Adrenal gland (tissue), 5 donors: ENCODE measurements at regions not wholly inside any gene's neighbourhood (a gene's known extent, or its start where the extent isn't known, plus 50 kb on each side); places are given as distances from the start of the nearest gene placed in this dataset.

Experiments used
- POLR2A ChIP-seq, 2 donors: fragments of 450-650 bp; IDR thresholded peaks; one replicate each; pipeline ENCODE4 v1.6.1; 2017; ENCODE audit warnings: antibody characterized with exemption in 2 of 2, mild to moderate bottlenecking in 2 of 2, moderate library complexity in 1 of 2
- TF ChIP-seq, protein P1 (sequence below), 6 experiments: fragments of 450-650 bp in 4 of 6; fragments of 200-600 bp in 2 of 6; sonication (generic) in 1 of 6; IDR thresholded peaks; 1 replicate in 5 of 6; 2 replicates in 1 of 6; pipeline versions ENCODE4 v1.5.1 to v1.8.0; 2016 to 2021; ENCODE audit warnings: antibody characterized with exemption in 6 of 6, mild to moderate bottlenecking in 2 of 6, moderate library complexity in 1 of 6
- donor health status: DM: no; HTN: no; CAD: no.

GRCh38 chr6:137942736-137943135, 75.7 kb downstream of the TNFAIP3 start:
- no peak for TF ChIP-seq POLR2A (IDR thresholded peaks at IDR 0.05)
- TF ChIP-seq, protein P1, sequence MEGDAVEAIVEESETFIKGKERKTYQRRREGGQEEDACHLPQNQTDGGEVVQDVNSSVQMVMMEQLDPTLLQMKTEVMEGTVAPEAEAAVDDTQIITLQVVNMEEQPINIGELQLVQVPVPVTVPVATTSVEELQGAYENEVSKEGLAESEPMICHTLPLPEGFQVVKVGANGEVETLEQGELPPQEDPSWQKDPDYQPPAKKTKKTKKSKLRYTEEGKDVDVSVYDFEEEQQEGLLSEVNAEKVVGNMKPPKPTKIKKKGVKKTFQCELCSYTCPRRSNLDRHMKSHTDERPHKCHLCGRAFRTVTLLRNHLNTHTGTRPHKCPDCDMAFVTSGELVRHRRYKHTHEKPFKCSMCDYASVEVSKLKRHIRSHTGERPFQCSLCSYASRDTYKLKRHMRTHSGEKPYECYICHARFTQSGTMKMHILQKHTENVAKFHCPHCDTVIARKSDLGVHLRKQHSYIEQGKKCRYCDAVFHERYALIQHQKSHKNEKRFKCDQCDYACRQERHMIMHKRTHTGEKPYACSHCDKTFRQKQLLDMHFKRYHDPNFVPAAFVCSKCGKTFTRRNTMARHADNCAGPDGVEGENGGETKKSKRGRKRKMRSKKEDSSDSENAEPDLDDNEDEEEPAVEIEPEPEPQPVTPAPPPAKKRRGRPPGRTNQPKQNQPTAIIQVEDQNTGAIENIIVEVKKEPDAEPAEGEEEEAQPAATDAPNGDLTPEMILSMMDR (IDR thresholded peaks at IDR 0.05) = no peak
